IPS-15b (cell line): ENCODE measurements at regions not wholly inside any gene's neighbourhood (a gene's known extent, or its start where the extent isn't known, plus 50 kb on each side); places are given as distances from the start of the nearest gene placed in this dataset.

Source experiments
- H3K27me3 ChIP-seq: one replicate; pipeline ENCODE4 v1.6.1; 2013; ENCODE audit warnings: low read length; ENCODE audit not compliant: control insufficient read depth, insufficient read depth
- H3K36me3 ChIP-seq: one replicate; pipeline ENCODE4 v1.6.1; 2013; ENCODE audit warnings: low read length; ENCODE audit not compliant: control insufficient read depth, insufficient read depth
- H3K4me1 ChIP-seq: one replicate; pipeline ENCODE4 v1.6.1; 2013; ENCODE audit warnings: mild to moderate bottlenecking, low read length; ENCODE audit not compliant: control insufficient read depth, insufficient read depth
- H3K4me3 ChIP-seq: one replicate; pipeline ENCODE4 v1.5.1; 2013; ENCODE audit warnings: low read depth, low read length
- H3K9ac ChIP-seq: one replicate; pipeline ENCODE4 v1.6.1; 2013; ENCODE audit warnings: low read depth, mild to moderate bottlenecking, low read length
- H3K9me3 ChIP-seq: one replicate; pipeline ENCODE4 v1.6.1; 2013; ENCODE audit warnings: mild to moderate bottlenecking, low read length; ENCODE audit not compliant: control insufficient read depth, insufficient read depth

GRCh38 chr1:82319546-82319945 lies 518.8 kb downstream of the ADGRL2 start:
- Histone ChIP-seq H3K4me3 (no peak overlapping the region), H3K9ac (no peak overlapping the region), H3K36me3 (no peaks in the 10 kb centered on the region), H3K4me1 (no peaks in the 10 kb centered on the region), H3K9me3 (no peaks in the 10 kb centered on the region), H3K27me3 (no peaks in the 10 kb centered on the region)

GRCh38 chr1:82318921-82319320 lies 518.2 kb downstream of the ADGRL2 start:
- H3K4me3 ChIP-seq: no peak overlapping the region
- no peak overlapping the region for H3K9ac ChIP-seq
- H3K36me3 ChIP-seq: no peaks in the 10 kb centered on the region
- H3K9me3 ChIP-seq: no peaks in the 10 kb centered on the region
- H3K27me3 ChIP-seq: no peaks in the 10 kb centered on the region
- no peaks in the 10 kb centered on the region for H3K4me1 ChIP-seq

- no peaks in the 10 kb centered on the region for H3K36me3 ChIP-seq
Observed at GRCh38 chr1:82318265-82318664, 517.5 kb downstream of the ADGRL2 start.

GRCh38 chr1:82317671-82318070 lies 516.9 kb downstream of the ADGRL2 start:
- Histone ChIP-seq H3K4me3 (no peak overlapping the region), H3K9me3 (no peaks in the 10 kb centered on the region), H3K36me3 (no peaks in the 10 kb centered on the region), H3K9ac (no peak overlapping the region), H3K27me3 (no peaks in the 10 kb centered on the region), H3K4me1 (no peaks in the 10 kb centered on the region)

More at GRCh38 chr1:82318265-82318664, 517.5 kb downstream of the ADGRL2 start:
- Histone ChIP-seq H3K4me1 (no peaks in the 10 kb centered on the region), H3K9ac (no peak overlapping the region), H3K27me3 (no peaks in the 10 kb centered on the region), H3K4me3 (no peak overlapping the region), H3K9me3 (no peaks in the 10 kb centered on the region)

GRCh38 chr1:82299656-82300055 lies 498.9 kb downstream of the ADGRL2 start:
- Histone ChIP-seq H3K4me1 (no peaks in the 10 kb centered on the region), H3K9ac (no peak overlapping the region), H3K9me3 (no peaks in the 10 kb centered on the region)

GRCh38 chr1:82299056-82299455 lies 498.3 kb downstream of the ADGRL2 start:
- Histone ChIP-seq H3K4me3 (no peak overlapping the region), H3K9me3 (no peaks in the 10 kb centered on the region), H3K36me3 (no peaks in the 10 kb centered on the region), H3K27me3 (no peaks in the 10 kb centered on the region), H3K4me1 (no peaks in the 10 kb centered on the region), H3K9ac (no peak overlapping the region)

More at GRCh38 chr1:82299656-82300055, 498.9 kb downstream of the ADGRL2 start:
- no peaks in the 10 kb centered on the region for H3K27me3 ChIP-seq
- H3K36me3 ChIP-seq: no peaks in the 10 kb centered on the region
- no peak overlapping the region for H3K4me3 ChIP-seq

- Histone ChIP-seq H3K36me3 (no peaks in the 10 kb centered on the region), H3K4me1 (no peaks in the 10 kb centered on the region), H3K9me3 (no peaks in the 10 kb centered on the region), H3K27me3 (no peaks in the 10 kb centered on the region), H3K9ac (no peak overlapping the region), H3K4me3 (no peak overlapping the region)
Observed at GRCh38 chr1:82297139-82297896, 496.6 kb downstream of the ADGRL2 start.

GRCh38 chr1:82287556-82287955 lies 486.8 kb downstream of the ADGRL2 start:
- Histone ChIP-seq H3K9ac (no peak overlapping the region), H3K4me1 (no peaks in the 10 kb centered on the region), H3K9me3 (no peaks in the 10 kb centered on the region), H3K27me3 (no peaks in the 10 kb centered on the region), H3K36me3 (no peaks in the 10 kb centered on the region), H3K4me3 (no peak overlapping the region)

GRCh38 chr1:82284213-82284612 lies 483.5 kb downstream of the ADGRL2 start:
- H3K4me3 ChIP-seq: no peak overlapping the region
- H3K4me1 ChIP-seq: no peaks in the 10 kb centered on the region
- H3K9me3 ChIP-seq: no peaks in the 10 kb centered on the region
- H3K27me3 ChIP-seq: no peaks in the 10 kb centered on the region
- H3K36me3 ChIP-seq: no peaks in the 10 kb centered on the region
- H3K9ac ChIP-seq: no peak overlapping the region

- no peaks in the 10 kb centered on the region for H3K36me3 ChIP-seq
- no peak overlapping the region for H3K4me3 ChIP-seq
- H3K4me1 ChIP-seq: no peaks in the 10 kb centered on the region
- H3K9ac ChIP-seq: no peak overlapping the region
- H3K27me3 ChIP-seq: no peaks in the 10 kb centered on the region
- H3K9me3 ChIP-seq: no peaks in the 10 kb centered on the region
Observed at GRCh38 chr1:82279241-82279640, 478.5 kb downstream of the ADGRL2 start.

- no peak overlapping the region for H3K9ac ChIP-seq
- H3K4me3 ChIP-seq: no peak overlapping the region
- H3K9me3 ChIP-seq: no peaks in the 10 kb centered on the region
- H3K27me3 ChIP-seq: no peaks in the 10 kb centered on the region
- H3K4me1 ChIP-seq: no peaks in the 10 kb centered on the region
- H3K36me3 ChIP-seq: no peaks in the 10 kb centered on the region
Observed at GRCh38 chr1:82273816-82274215, 473.1 kb downstream of the ADGRL2 start.

- H3K4me3 ChIP-seq: no peak overlapping the region
- no peaks in the 10 kb centered on the region for H3K4me1 ChIP-seq
- H3K36me3 ChIP-seq: no peaks in the 10 kb centered on the region
- H3K9me3 ChIP-seq: no peaks in the 10 kb centered on the region
- H3K9ac ChIP-seq: no peak overlapping the region
- H3K27me3 ChIP-seq: no peaks in the 10 kb centered on the region
Observed at GRCh38 chr1:82269431-82269830, 468.7 kb downstream of the ADGRL2 start.
